Astrocyte of the spinal cord (primary cell): ENCODE measurements at regions not wholly inside any gene's neighbourhood (a gene's known extent, or its start where the extent isn't known, plus 50 kb on each side); places are given as distances from the start of the nearest gene placed in this dataset.

Experiments used
- DNase-seq: peaks from one replicate; pipeline ENCODE4 v3.0.0; 2011; ENCODE audit warnings: low read depth, low spot score
- H3K4me3 ChIP-seq: 2 replicates; pipeline ENCODE4 v1.5.1; 2011; ENCODE audit warnings: low read depth, mild to moderate bottlenecking, low read length, moderate library complexity
- in situ Hi-C: cut with HindIII; loops from 2 replicates; pipeline ENCODE4 v1.10.0; 2017; ENCODE audit warnings: low sequenced_read_pairs
- TF ChIP-seq, protein P1 (sequence below): IDR thresholded peaks from 2 replicates; pipeline ENCODE4 v1.5.1; 2012; ENCODE audit warnings: low read depth, mild to moderate bottlenecking, low read length, inconsistent platforms

DNA sequence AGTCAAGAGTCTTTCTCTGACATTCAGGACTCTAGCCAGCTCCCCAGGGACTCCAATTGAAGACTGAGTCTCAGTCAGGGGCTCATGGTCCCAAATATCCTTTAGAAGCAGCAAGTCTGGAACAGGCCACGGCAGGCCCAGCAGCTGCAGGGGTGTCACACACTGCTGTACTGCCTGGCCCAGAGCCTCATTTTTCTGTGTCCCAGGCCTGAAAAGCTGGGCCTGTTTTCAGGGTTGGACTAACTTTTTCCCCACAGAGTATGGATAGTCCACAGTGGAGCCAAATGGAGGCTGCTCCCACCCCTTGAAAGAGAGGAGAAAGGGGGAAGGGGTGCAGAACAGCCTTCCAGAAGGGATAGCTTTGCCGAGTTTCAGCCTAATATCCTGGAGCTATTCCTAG, 146.8 kb upstream of the NALF2 start:
- TF ChIP-seq, protein P1, sequence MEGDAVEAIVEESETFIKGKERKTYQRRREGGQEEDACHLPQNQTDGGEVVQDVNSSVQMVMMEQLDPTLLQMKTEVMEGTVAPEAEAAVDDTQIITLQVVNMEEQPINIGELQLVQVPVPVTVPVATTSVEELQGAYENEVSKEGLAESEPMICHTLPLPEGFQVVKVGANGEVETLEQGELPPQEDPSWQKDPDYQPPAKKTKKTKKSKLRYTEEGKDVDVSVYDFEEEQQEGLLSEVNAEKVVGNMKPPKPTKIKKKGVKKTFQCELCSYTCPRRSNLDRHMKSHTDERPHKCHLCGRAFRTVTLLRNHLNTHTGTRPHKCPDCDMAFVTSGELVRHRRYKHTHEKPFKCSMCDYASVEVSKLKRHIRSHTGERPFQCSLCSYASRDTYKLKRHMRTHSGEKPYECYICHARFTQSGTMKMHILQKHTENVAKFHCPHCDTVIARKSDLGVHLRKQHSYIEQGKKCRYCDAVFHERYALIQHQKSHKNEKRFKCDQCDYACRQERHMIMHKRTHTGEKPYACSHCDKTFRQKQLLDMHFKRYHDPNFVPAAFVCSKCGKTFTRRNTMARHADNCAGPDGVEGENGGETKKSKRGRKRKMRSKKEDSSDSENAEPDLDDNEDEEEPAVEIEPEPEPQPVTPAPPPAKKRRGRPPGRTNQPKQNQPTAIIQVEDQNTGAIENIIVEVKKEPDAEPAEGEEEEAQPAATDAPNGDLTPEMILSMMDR: no peak
- no peak for DNase-seq
- H3K4me3 ChIP-seq: no peak overlapping the region
- in situ Hi-C loops: no loop called here

DNA sequence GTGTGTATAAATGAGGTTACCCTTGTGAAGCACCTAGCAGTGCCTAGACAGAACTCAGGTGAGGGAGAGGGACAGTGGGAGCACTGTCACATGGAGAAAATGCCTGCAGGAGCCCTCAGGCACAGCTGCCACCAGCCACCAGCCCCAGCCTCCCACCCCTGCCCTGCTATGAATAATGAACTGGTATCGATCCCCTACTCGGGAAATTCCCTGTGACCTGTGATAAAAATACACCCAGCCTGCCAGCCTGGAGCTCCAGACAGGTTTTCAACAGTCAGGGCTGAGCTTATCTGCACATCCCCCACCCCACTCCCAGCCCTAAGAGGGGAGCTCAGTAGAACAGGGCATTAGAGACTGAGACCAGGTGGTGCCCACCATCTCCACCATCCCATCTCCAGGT, 159.6 kb upstream of the PJA1 start:
- TF ChIP-seq, protein P1: no peak
- DNase-seq: no peak
- in situ Hi-C loops: no loop called here
- H3K4me3 ChIP-seq: no peak overlapping the region

DNA sequence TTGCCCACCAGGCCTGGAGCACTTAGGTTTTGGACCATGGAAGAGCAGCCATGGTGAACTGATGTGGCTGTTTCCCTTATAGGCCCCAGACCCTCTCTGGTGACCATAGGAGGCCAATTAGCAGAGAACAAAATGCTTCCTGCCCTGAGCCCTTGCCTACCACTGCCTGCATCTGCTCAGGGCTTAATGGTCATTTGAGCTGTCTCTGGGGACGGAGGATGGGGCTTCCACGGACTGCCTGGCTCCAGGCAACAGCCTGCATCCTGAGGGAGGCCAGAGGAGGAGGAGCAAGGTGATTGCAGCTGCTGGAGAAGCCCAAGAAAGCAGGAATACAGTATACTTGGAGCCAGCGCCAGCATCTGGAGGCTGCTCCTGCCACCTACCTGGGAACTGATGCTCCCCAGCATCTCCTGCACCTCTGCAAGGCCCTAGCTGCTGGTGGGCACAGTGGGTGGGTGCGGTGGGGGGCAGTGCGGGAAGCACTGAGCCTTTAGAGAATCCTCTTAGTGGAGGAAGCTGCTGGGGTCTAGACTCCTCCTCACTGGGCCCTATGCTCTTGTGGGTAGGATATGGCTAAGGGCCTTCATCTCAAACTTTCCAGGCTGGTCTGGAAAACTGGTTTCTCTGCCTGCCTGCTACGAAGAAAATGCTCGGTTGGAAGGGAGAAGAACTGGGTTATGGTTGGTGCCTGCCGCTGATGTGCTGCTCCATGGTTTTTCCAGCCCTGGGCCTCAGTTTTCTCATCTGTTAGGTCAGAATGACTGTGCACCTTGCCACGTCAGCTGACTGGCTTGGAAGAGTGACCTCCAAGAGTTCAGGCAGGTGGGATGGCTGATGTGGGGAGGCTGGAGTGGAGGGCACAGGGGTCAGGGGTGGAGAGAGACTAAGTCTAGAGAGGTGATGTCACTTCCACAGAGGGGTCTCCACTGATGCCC, 158.8 kb upstream of the PJA1 start:
- in situ Hi-C loops: no loop called here
- H3K4me3 ChIP-seq: no peak overlapping the region
- TF ChIP-seq, protein P1: no peak
- no peak for DNase-seq

DNA sequence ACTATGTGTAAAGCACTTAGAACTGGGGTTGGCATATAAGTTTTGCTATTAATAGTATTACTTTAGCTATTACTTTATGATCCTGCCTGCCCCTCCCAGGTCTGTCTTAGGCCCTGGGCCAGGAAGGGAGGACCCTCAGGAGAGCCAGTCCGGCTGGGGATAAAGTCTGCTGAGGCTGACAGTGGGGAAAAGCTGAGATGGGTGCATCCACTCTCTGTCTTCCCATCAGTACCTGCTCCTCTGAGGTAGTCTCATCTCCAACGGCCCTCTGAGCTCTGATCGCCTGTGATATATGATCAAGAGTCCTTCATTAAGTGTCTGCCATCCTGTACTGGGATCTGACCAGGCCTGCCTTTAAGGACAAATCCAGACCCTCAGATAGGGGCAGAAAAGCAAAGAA, 156.5 kb upstream of the PJA1 start:
- in situ Hi-C loops: no loop called here
- TF ChIP-seq, protein P1: no peak
- no peak for DNase-seq

DNA sequence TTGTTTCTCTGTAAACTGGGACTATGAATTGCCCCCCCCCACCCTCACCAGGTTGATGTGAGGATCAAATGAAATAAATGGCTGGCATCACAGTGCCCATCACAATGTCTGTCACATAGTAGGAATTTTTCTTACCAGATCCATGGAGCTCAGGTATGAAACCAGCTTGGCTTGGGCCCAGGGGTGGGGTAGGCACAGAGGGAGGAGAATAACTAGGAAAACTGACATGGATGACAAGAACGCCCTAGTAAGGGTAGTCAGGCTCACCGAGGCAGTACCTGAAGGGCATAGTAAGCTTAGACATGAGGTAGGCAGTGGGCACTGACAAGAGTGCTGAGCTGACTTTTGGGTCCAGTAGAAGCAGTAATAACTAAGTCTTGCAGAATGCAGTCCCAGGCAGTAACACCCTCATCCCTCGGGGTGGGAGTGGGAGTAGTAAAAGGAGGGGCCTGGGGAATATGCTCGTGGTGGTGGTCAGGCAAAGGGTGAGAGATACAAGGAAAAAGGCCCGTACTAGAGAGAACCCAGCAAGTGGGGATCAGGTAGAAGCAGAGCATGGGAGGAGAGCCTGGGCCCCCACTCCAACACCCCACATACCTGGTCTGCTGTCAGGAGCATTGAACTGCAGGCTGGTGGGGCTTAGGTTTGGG, 155.9 kb upstream of the PJA1 start:
- no peak for DNase-seq
- in situ Hi-C loops: no loop called here
- TF ChIP-seq, protein P1: no peak
- no peak overlapping the region for H3K4me3 ChIP-seq

More for the DNA sequence above, 156.5 kb upstream of the PJA1 start:
- H3K4me3 ChIP-seq: no peak overlapping the region

DNA sequence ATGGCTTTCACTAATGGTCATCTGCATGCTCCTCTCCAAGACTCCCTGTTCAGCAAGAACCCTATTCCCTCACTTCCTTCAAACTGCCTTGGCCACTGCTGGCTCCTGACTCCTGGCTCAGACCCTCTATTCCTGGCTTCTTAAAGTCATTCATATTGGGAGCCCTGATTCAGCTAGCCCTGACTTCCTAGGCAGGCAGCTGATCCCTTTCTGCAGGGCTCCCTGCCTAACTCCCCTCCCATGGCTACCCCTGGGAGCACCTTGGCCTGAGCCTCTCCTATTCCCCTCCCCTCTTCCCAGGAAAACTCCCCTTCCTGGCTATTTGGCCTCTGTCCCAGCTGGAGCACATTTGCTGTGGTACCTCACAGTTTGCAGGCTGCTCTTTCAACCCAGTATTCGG, 154.9 kb upstream of the PJA1 start:
- no peak overlapping the region for H3K4me3 ChIP-seq
- in situ Hi-C loops: no loop called here
- no peak for DNase-seq
- TF ChIP-seq, protein P1: no peak
